GM23338 (cell line): ENCODE measurements at regions not wholly inside any gene's neighbourhood (a gene's known extent, or its start where the extent isn't known, plus 50 kb on each side); places are given as distances from the start of the nearest gene placed in this dataset.

Source experiments
- ATAC-seq: fragments of 200-7000 bp; cut with Tn5 transposase; 3 replicates; pipeline ENCODE4 v1.9.1; 2020
- DNase-seq: peaks from one replicate; pipeline ENCODE4 v3.0.0-alpha.2; 2015; ENCODE audit warnings: low spot score
- H2AFZ ChIP-seq: fragments of 200-600 bp; sonication (generic); 2 replicates; pipeline ENCODE4 v1.8.0; 2016; ENCODE audit warnings: antibody characterized with exemption, mild to moderate bottlenecking, moderate library complexity
- H3F3A ChIP-seq: fragments of 200-600 bp; sonication (generic); replicated peaks from 2 replicates; pipeline ENCODE4 v1.8.0; 2017; ENCODE audit warnings: antibody characterized with exemption, mixed run types, low read depth
- H3K27ac ChIP-seq: fragments of 200-600 bp; sonication (generic); 2 replicates; pipeline ENCODE4 v1.6.1; 2016; ENCODE audit warnings: low read depth
- H3K27me3 ChIP-seq: fragments of 200-600 bp; sonication (generic); 2 replicates; pipeline ENCODE4 v1.8.0; 2016; ENCODE audit warnings: mild to moderate bottlenecking, mixed run types, moderate library complexity; ENCODE audit not compliant: insufficient read depth
- H3K36me3 ChIP-seq: fragments of 200-600 bp; sonication (generic); 2 replicates; pipeline ENCODE4 v1.8.0; 2016; ENCODE audit warnings: mild to moderate bottlenecking; ENCODE audit not compliant: insufficient read depth
- H3K4me1 ChIP-seq: fragments of 200-600 bp; sonication (generic); 2 replicates; pipeline ENCODE4 v1.8.0; 2016; ENCODE audit warnings: mild to moderate bottlenecking, moderate library complexity; ENCODE audit not compliant: insufficient read depth
- H3K4me2 ChIP-seq: fragments of 200-600 bp; sonication (generic); 2 replicates; pipeline ENCODE4 v1.7.1; 2017; ENCODE audit warnings: mixed run types
- H3K4me3 ChIP-seq: fragments of 200-600 bp; sonication (generic); 2 replicates; pipeline ENCODE4 v1.6.1; 2016; ENCODE audit warnings: mixed run types
- H3K79me2 ChIP-seq: fragments of 200-600 bp; sonication (generic); replicated peaks from 2 replicates; pipeline ENCODE4 v1.8.0; 2017; ENCODE audit warnings: mild to moderate bottlenecking; ENCODE audit not compliant: insufficient read depth
- H3K9me2 ChIP-seq: fragments of 200-600 bp; sonication (generic); 2 replicates; pipeline ENCODE4 v1.8.0; 2017; ENCODE audit not compliant: insufficient read depth
- H4K20me1 ChIP-seq: fragments of 200-600 bp; sonication (generic); replicated peaks from 2 replicates; pipeline ENCODE4 v1.8.0; 2017; ENCODE audit warnings: mild to moderate bottlenecking; ENCODE audit not compliant: insufficient read depth
- H3K27ac Mint-ChIP-seq: 2 replicates; pipeline ENCODE4 v1.8.0; 2020; ENCODE audit warnings: inconsistent platforms, mild to moderate bottlenecking, moderate library complexity, mixed read lengths
- H3K27me3 Mint-ChIP-seq: 3 replicates; pipeline ENCODE4 v1.8.0; 2022; ENCODE audit warnings: low read depth, mild to moderate bottlenecking, moderate library complexity, mixed read lengths, inconsistent platforms; ENCODE audit not compliant: insufficient read depth, poor library complexity
- H3K36me3 Mint-ChIP-seq: 3 replicates; pipeline ENCODE4 v1.8.0; 2021; ENCODE audit warnings: low read depth, mild to moderate bottlenecking, inconsistent platforms, moderate library complexity, mixed read lengths
- H3K4me1 Mint-ChIP-seq: 3 replicates; pipeline ENCODE4 v1.8.0; 2020; ENCODE audit warnings: mild to moderate bottlenecking, inconsistent platforms, mixed read lengths
- H3K4me3 Mint-ChIP-seq: 3 replicates; pipeline ENCODE4 v1.8.0; 2021; ENCODE audit warnings: moderate library complexity, mild to moderate bottlenecking, inconsistent platforms, mixed read lengths
- H3K9me3 Mint-ChIP-seq: 3 replicates; pipeline ENCODE4 v1.8.0; 2020; ENCODE audit warnings: moderate library complexity, mild to moderate bottlenecking, inconsistent platforms, mixed read lengths
- CREB1 ChIP-seq: fragments of 250-450 bp; sonication (Bioruptor Pico); IDR thresholded peaks from 2 replicates; pipeline ENCODE4 v1.5.0; 2020; ENCODE audit warnings: low read depth, mild to moderate bottlenecking, moderate library complexity
- CTCF ChIP-seq, 2 experiments: fragments of 200-600 bp in 1 of 2; sonication (generic) in 1 of 2; conservative IDR thresholded peaks; 2 replicates each; pipeline versions ENCODE4 v1.5.1 to v1.6.1; 2016 to 2017; ENCODE audit warnings: antibody characterized with exemption in 2 of 2, low read depth in 2 of 2, mild to moderate bottlenecking in 2 of 2, moderate library complexity in 1 of 2
- ETS1 ChIP-seq: IDR thresholded peaks from 2 replicates; pipeline ENCODE4 v1.6.1; 2016; ENCODE audit warnings: antibody characterized with exemption
- EZH2 ChIP-seq: fragments of 200-600 bp; sonication (generic); IDR thresholded peaks from one replicate; pipeline ENCODE4 v1.8.0; 2017; ENCODE audit warnings: antibody characterized with exemption, mild to moderate bottlenecking, low read depth; ENCODE audit not compliant: unreplicated experiment
- EZH2phosphoT487 ChIP-seq: fragments of 200-600 bp; sonication (generic); IDR thresholded peaks from one replicate; pipeline ENCODE4 v1.8.1; 2018; ENCODE audit warnings: antibody characterized with exemption; ENCODE audit not compliant: unreplicated experiment
- JUNB ChIP-seq: IDR thresholded peaks from one replicate; pipeline ENCODE4 v1.6.1; 2016; ENCODE audit warnings: antibody characterized with exemption; ENCODE audit not compliant: unreplicated experiment
- POLR2AphosphoS5 ChIP-seq: IDR thresholded peaks from 2 replicates; pipeline ENCODE4 v1.6.1; 2016; ENCODE audit warnings: antibody characterized with exemption, low read depth
- STAT1 ChIP-seq: IDR thresholded peaks from one replicate; pipeline ENCODE4 v1.6.1; 2016; ENCODE audit warnings: antibody characterized with exemption; ENCODE audit not compliant: unreplicated experiment
- ZNF114 ChIP-seq: fragments of 250-450 bp; sonication (Bioruptor Pico); IDR thresholded peaks from 2 replicates; pipeline ENCODE4 v1.5.0; 2020; ENCODE audit warnings: mild to moderate bottlenecking, moderate library complexity
- ZNF331 ChIP-seq: fragments of 250-450 bp; sonication (Bioruptor Pico); IDR thresholded peaks from 2 replicates; pipeline ENCODE4 v1.5.0; 2020; ENCODE audit warnings: low read depth, mild to moderate bottlenecking, moderate library complexity
- ZNF462 ChIP-seq: fragments of 250-450 bp; sonication (Bioruptor Pico); IDR thresholded peaks from 2 replicates; pipeline ENCODE4 v1.5.0; 2020; ENCODE audit warnings: mild to moderate bottlenecking, moderate library complexity

GRCh38 chr3:70736009-70736408 is 423.6 kb upstream of the MDFIC2 start:
- no peaks in the 10 kb centered on the region for H3K36me3 Mint-ChIP-seq
- no peaks in the 10 kb centered on the region for H3K9me3 Mint-ChIP-seq
- ATAC-seq, result no peak
- H3K27ac Mint-ChIP-seq, result no peak overlapping the region
- DNase-seq, result no peak
- Histone ChIP-seq H3K4me2 (no peak overlapping the region), H3K36me3 (no peaks in the 10 kb centered on the region), H3K27ac (no peak overlapping the region), H2AFZ (no peak overlapping the region), H3K79me2 (no peaks in the 10 kb centered on the region), H3K27me3 (no peaks in the 10 kb centered on the region), H4K20me1 (no peaks in the 10 kb centered on the region), H3K9me2 (no peaks in the 10 kb centered on the region; the same call in 1 of the 2 replicates), H3K4me1 (peaks cover 10% of the 10 kb centered on the region), H3F3A (no peaks in the 10 kb centered on the region), H3K4me3 (no peak overlapping the region)
- peaks cover 21% of the 10 kb centered on the region for H3K4me1 Mint-ChIP-seq
- TF ChIP-seq ZNF114 (CRISPR knock-in tag), result no peak
- TF ChIP-seq POLR2AphosphoS5, result no peak
- no peak for TF ChIP-seq STAT1
- no peak for TF ChIP-seq JUNB
- no peak for TF ChIP-seq ZNF462 (CRISPR knock-in tag)
- no peak for TF ChIP-seq CREB1 (CRISPR knock-in tag)
- no peak for TF ChIP-seq CTCF (conservative IDR thresholded peaks at IDR 0.05; ENCODE audit: low read depth in 2 of 2)
- TF ChIP-seq EZH2phosphoT487, result no peak
- no peak for TF ChIP-seq ETS1
- no peak for TF ChIP-seq EZH2
- no peak for TF ChIP-seq ZNF331 (CRISPR knock-in tag)
- H3K4me3 Mint-ChIP-seq, result no peak overlapping the region
- H3K27me3 Mint-ChIP-seq, result no peaks in the 10 kb centered on the region
